Mucosa of stomach (tissue), 1 donor: ENCODE measurements at regions not wholly inside any gene's neighbourhood (a gene's known extent, or its start where the extent isn't known, plus 50 kb on each side); places are given as distances from the start of the nearest gene placed in this dataset.

ENCODE experiments used
- H3K27me3 ChIP-seq: one replicate; pipeline ENCODE4 v1.7.0; 2013; ENCODE audit warnings: mild to moderate bottlenecking, low read length; ENCODE audit not compliant: control insufficient read depth, insufficient read depth
- H3K36me3 ChIP-seq: one replicate; pipeline ENCODE4 v1.7.0; 2013; ENCODE audit warnings: low read length; ENCODE audit not compliant: control insufficient read depth, insufficient read depth
- H3K4me1 ChIP-seq: one replicate; pipeline ENCODE4 v1.7.0; 2013; ENCODE audit warnings: mild to moderate bottlenecking, low read length; ENCODE audit not compliant: control insufficient read depth, insufficient read depth
- H3K4me3 ChIP-seq: one replicate; pipeline ENCODE4 v1.7.0; 2013; ENCODE audit warnings: low read length
- H3K9ac ChIP-seq: one replicate; pipeline ENCODE4 v1.7.0; 2013; ENCODE audit warnings: mild to moderate bottlenecking, low read length, moderate library complexity
- H3K9me3 ChIP-seq: one replicate; pipeline ENCODE4 v1.7.0; 2013; ENCODE audit warnings: mild to moderate bottlenecking, low read length, moderate library complexity; ENCODE audit not compliant: control insufficient read depth
- donor health status: Pancreatic carcinoma.

GRCh38 chr12:34296143-34297041, 274.1 kb downstream of the ALG10 start:
- H3K27me3 ChIP-seq, result no peaks in the 10 kb centered on the region
- H3K4me3 ChIP-seq, result no peak overlapping the region
- H3K36me3 ChIP-seq, result no peaks in the 10 kb centered on the region
- H3K9me3 ChIP-seq, result peaks cover 6% of the 10 kb centered on the region
- no peaks in the 10 kb centered on the region for H3K4me1 ChIP-seq
- H3K9ac ChIP-seq, result no peak overlapping the region

- H3K9me3 ChIP-seq, result peaks cover 6% of the 10 kb centered on the region
- no peaks in the 10 kb centered on the region for H3K27me3 ChIP-seq
- no peak overlapping the region for H3K4me3 ChIP-seq
- H3K9ac ChIP-seq, result no peak overlapping the region
- no peaks in the 10 kb centered on the region for H3K36me3 ChIP-seq
- H3K4me1 ChIP-seq, result no peaks in the 10 kb centered on the region
These were observed 275.0 kb downstream of the ALG10 start for GRCh38 chr12:34297126-34297789.

- Histone ChIP-seq H3K4me3 (no peak overlapping the region), H3K9ac (no peak overlapping the region), H3K4me1 (no peaks in the 10 kb centered on the region), H3K27me3 (no peaks in the 10 kb centered on the region), H3K36me3 (no peaks in the 10 kb centered on the region), H3K9me3 (peaks cover 6% of the 10 kb centered on the region)
These were observed 275.5 kb downstream of the ALG10 start for GRCh38 chr12:34297790-34298164.

GRCh38 chr12:34298176-34298970, 276.1 kb downstream of the ALG10 start:
- Histone ChIP-seq H3K9ac (no peak overlapping the region), H3K4me1 (no peaks in the 10 kb centered on the region), H3K36me3 (no peaks in the 10 kb centered on the region), H3K27me3 (no peaks in the 10 kb centered on the region), H3K4me3 (no peak overlapping the region), H3K9me3 (peaks cover 6% of the 10 kb centered on the region)

DNA sequence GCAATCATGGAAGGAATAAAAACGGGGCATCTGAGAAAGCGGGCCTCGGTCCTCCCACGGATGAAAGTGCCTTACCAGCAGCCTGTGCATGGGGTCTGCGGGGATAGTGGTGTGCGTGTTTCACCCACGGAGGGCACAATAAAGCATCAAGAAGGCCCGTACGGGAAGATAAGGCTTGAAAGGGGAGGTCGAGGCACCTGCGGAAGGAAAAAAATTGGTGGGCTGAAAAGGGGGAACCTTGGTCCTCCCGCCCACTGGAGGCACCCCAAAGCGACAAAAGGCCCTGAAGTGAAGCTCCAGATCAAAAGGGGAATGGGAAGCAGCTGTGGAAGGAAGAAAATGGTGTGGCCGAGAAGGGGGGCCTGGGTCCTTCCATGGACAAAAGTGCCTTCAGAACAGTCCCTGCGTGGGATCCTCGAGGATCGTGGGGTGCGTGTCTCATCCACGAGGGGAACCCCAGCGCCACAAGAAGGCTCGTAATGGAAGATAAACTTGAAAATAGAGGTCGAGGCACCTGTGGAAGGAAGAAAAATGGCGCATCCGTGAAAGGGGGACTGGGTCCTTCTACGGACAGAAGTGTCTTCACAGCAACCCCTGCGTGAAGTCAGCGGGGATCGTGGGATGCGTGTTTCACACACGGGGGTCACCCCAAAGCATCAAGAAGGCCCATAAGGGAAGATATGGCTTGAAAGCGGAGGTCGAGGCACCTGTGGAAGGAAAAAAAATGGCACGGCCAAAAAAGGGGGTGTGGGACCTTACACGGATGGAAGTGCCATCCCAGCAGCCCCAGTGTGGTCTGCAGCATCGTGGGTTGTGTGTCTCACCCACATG, 276.9 kb downstream of the ALG10 start:
- H3K27me3 ChIP-seq, result no peaks in the 10 kb centered on the region
- H3K9me3 ChIP-seq, result peaks cover 6% of the 10 kb centered on the region

GRCh38 chr12:34299802-34300193, 277.5 kb downstream of the ALG10 start:
- H3K27me3 ChIP-seq, result no peaks in the 10 kb centered on the region
- no peak overlapping the region for H3K4me3 ChIP-seq
- no peaks in the 10 kb centered on the region for H3K4me1 ChIP-seq
- peaks cover 6% of the 10 kb centered on the region for H3K9me3 ChIP-seq
- H3K9ac ChIP-seq, result no peak overlapping the region
- no peaks in the 10 kb centered on the region for H3K36me3 ChIP-seq

More for the DNA sequence above, 276.9 kb downstream of the ALG10 start:
- no peak overlapping the region for H3K9ac ChIP-seq
- no peak overlapping the region for H3K4me3 ChIP-seq
- no peaks in the 10 kb centered on the region for H3K36me3 ChIP-seq
- H3K4me1 ChIP-seq, result no peaks in the 10 kb centered on the region

DNA sequence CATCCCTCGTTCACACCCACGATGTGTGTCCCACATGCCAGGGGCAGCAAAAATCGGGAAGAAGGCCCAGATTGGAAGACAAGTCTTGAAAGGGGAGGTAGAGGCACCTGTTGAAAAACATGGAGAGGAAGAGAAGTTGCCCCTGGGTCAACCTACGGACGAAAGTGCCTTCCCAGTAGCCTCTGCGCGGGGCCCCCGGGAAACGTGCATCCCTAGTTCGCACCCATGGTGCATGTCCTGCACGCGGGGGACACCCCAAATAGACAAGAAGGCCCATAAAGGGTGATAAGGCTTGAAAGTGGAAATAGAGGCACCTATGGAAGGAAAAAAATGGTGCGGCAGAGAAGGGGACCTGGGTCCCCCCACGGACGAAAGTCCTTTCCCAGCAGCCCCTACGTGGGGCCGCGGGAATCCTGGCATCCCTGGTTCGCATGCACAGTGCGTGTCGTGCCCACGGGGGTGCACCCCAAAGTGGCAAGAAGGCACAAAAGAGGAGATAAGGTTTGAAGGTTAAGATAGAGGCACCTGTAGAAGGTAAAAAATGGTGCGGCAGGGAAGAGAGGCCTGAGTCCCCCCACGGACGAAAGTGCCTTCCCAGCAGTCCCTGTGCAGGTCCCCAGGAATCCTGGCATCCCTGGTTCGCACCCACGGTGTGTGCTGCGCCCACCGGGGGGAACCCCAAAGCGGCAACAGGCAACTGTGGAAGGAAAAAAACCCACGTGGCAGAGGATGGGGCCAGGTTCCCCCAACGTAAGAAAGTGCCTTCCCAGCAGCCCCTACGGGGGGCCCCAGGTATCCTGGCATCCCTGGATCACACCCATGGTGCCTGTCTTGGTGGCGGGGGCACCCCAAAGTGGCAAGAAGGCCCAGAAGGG, 278.3 kb downstream of the ALG10 start:
- H3K9ac ChIP-seq, result no peak overlapping the region
- H3K27me3 ChIP-seq, result no peaks in the 10 kb centered on the region

DNA sequence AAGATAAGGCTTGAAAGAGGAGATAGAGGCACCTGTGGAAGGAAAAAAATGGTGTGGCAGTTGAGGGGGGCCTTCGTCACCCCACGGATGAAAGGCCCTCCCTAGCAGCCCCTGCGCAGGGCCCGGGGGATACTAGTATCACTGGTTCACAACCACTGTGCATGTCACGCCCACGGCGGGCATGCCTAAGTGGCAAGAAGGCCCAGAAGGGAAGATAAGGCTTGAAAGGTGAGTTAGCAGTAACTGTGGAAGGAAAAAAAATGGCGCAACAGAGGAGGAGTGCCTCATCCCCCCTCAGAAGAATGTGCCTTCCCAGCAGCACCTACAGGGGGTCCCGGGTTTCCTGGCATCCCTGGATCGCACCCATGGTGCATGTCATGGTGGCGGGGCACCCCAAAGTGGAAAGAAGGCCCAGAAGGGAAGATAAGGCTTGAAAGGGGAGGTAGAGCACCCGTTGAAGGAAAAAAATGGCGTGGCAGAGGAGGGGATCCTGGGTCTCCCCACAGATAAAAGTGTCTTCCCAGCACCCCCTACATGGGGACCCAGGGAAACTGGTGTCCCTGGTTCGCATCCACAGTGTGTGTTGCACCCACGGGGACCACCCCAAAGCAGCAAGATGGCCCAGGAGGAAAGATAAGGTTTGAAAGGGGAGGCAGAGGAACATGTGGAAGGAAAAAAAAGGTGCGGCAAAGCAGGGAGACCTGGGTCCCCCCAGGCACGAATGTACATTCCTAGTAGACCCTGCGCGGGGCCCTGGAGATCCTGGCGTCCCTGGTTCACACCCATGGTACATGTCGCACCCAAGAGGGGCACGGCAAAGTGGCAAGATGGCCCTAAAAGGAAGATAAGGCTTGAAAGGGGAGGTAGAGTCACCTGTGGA, 279.2 kb downstream of the ALG10 start:
- no peaks in the 10 kb centered on the region for H3K27me3 ChIP-seq
- peaks cover 6% of the 10 kb centered on the region for H3K9me3 ChIP-seq

More for the DNA sequence above, 278.3 kb downstream of the ALG10 start:
- Histone ChIP-seq H3K9me3 (peaks cover 6% of the 10 kb centered on the region), H3K36me3 (no peaks in the 10 kb centered on the region), H3K4me1 (no peaks in the 10 kb centered on the region), H3K4me3 (no peak overlapping the region)

GRCh38 chr12:34302131-34302885, 280.0 kb downstream of the ALG10 start:
- Histone ChIP-seq H3K36me3 (no peaks in the 10 kb centered on the region), H3K9me3 (peaks cover 6% of the 10 kb centered on the region), H3K4me3 (no peak overlapping the region), H3K9ac (no peak overlapping the region), H3K27me3 (no peaks in the 10 kb centered on the region), H3K4me1 (no peaks in the 10 kb centered on the region)

More for the DNA sequence above, 279.2 kb downstream of the ALG10 start:
- Histone ChIP-seq H3K36me3 (no peaks in the 10 kb centered on the region), H3K9ac (no peak overlapping the region), H3K4me3 (no peak overlapping the region), H3K4me1 (no peaks in the 10 kb centered on the region)
